ENCODE measurements at regions not wholly inside any gene's neighbourhood (a gene's known extent, or its start where the extent isn't known, plus 50 kb on each side); places are given as distances from the start of the nearest gene placed in this dataset.

DNA sequence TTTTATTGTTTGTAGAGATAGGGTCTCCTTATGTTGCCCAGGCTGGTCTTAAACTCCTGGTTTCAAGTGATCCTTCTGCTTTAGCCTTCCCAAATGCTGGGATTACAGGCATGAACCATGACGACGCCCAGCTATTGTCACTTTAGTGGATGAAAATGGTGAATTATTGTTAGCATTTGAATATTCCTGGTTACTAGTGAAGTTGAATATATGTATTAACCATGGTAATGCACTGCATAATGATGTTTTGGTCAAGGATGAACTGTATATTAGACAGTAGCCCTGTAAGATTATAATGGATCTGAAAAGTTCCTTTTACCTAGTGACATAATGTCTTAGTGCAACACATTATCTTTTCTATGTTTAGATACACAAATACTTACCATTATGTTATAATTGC is 50.4 kb upstream of the KCNAB1 start:
- H3K4me1 Mint-ChIP-seq, result no peaks in the 10 kb centered on the region
- ATAC-seq (ENCODE audit: low read depth), result no peak
- POLR2A ChIA-PET, result no interaction called here
- H3K9me3 Mint-ChIP-seq, result no peaks in the 10 kb centered on the region
- H3K27me3 Mint-ChIP-seq, result peaks cover 10% of the 10 kb centered on the region
- no peak overlapping the region for H3K27ac Mint-ChIP-seq
- DNase-seq, result no peak
- H3K4me3 Mint-ChIP-seq, result no peak overlapping the region
- H3K36me3 Mint-ChIP-seq, result no peaks in the 10 kb centered on the region
